HG03342 (cell line): ENCODE measurements at regions not wholly inside any gene's neighbourhood (a gene's known extent, or its start where the extent isn't known, plus 50 kb on each side); places are given as distances from the start of the nearest gene placed in this dataset.
"Not testable (repeated sequence)": the region's sequence is repeated elsewhere in the genome, so short reads cannot be mapped to it uniquely, and the experiment has no call there.

Experiments
- ATAC-seq: cut with Tn5 transposase; IDR thresholded peaks from one replicate; pipeline ENCODE4 v1.9.1; 2021; ENCODE audit warnings: mild to moderate bottlenecking, moderate library complexity; ENCODE audit not compliant: unreplicated experiment

GRCh38 chr14:98900236-98900635 lies 371.8 kb downstream of the BCL11B start:
- ATAC-seq, result no peak

- ATAC-seq, result no peak
Measured at GRCh38 chr14:98900798-98901197, 371.2 kb downstream of the BCL11B start.

GRCh38 chr14:98901511-98902205 lies 370.3 kb downstream of the BCL11B start:
- ATAC-seq, result no peak

GRCh38 chr14:98903371-98903770 lies 368.6 kb downstream of the BCL11B start:
- ATAC-seq, result no peak

- no peak for ATAC-seq
Measured at GRCh38 chr14:98904677-98905076, 367.3 kb downstream of the BCL11B start.

- no peak for ATAC-seq
Measured at GRCh38 chr14:98906123-98906995, 365.6 kb downstream of the BCL11B start.

GRCh38 chr14:98907271-98907670 lies 364.7 kb downstream of the BCL11B start:
- no peak for ATAC-seq

GRCh38 chr14:98908050-98908449 lies 363.9 kb downstream of the BCL11B start:
- ATAC-seq, result no peak

- ATAC-seq, result no peak
Measured at GRCh38 chr14:98909251-98909944, 362.6 kb downstream of the BCL11B start.

GRCh38 chr14:98910061-98910460 lies 361.9 kb downstream of the BCL11B start:
- no peak for ATAC-seq

GRCh38 chr14:98912655-98913054 lies 359.3 kb downstream of the BCL11B start:
- ATAC-seq, result no peak

GRCh38 chr14:98913967-98914650 lies 357.9 kb downstream of the BCL11B start:
- ATAC-seq, result no peak

GRCh38 chr14:98914942-98915341 lies 357.1 kb downstream of the BCL11B start:
- no peak for ATAC-seq

- ATAC-seq, result no peak
Measured at GRCh38 chr14:98915625-98916024, 356.4 kb downstream of the BCL11B start.

- ATAC-seq, result no peak
Measured at GRCh38 chr14:98916036-98916435, 356.0 kb downstream of the BCL11B start.

- ATAC-seq, result no peak
Measured at GRCh38 chr14:98916476-98916875, 355.5 kb downstream of the BCL11B start.

- no peak for ATAC-seq
Measured at GRCh38 chr14:98919434-98919833, 352.6 kb downstream of the BCL11B start.

GRCh38 chr14:98921306-98921705 lies 350.7 kb downstream of the BCL11B start:
- not testable (repeated sequence) for ATAC-seq

- no peak for ATAC-seq
Measured at GRCh38 chr14:98923596-98923995, 348.4 kb downstream of the BCL11B start.

- no peak for ATAC-seq
Measured at GRCh38 chr14:98924046-98924445, 348.0 kb downstream of the BCL11B start.
